GM19438 (cell line): ENCODE measurements at regions not wholly inside any gene's neighbourhood (a gene's known extent, or its start where the extent isn't known, plus 50 kb on each side); places are given as distances from the start of the nearest gene placed in this dataset.
A peak's percentile ranks its signal among the peaks of the same experiment; 100 is the strongest.

Experiments
- ATAC-seq: cut with Tn5 transposase; IDR thresholded peaks from one replicate; pipeline ENCODE4 v1.9.1; 2021; ENCODE audit warnings: low read depth; ENCODE audit not compliant: unreplicated experiment

DNA sequence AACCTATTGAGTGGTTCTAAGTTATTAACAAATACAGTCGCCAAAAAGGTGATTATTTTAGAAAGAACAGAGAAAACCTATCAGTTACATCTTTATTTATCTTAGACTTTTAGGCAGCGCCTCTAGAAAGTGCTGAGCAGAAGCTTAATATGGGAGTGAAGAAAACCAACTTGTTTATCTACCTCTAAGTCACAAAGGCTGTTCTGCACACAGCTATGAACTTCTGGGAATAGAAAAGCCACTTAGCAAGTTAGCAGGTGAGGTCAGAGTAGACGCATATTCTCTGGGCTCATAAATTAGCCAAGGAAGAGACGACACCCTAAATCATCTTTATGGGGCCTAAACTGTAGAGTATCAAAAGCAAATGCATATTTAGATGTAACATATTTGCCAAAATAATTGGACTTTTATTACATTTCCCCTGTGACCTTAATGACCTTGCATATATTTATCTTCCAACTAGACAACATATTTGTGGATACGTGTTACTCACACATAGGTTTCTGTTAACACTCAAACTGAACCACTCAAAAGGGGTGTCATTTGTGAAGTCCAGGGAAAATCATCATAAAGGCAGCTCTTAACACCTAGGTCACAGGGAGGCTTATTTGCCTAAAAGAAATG is 267.1 kb downstream of the ADGB start:
- ATAC-seq = no peak

DNA sequence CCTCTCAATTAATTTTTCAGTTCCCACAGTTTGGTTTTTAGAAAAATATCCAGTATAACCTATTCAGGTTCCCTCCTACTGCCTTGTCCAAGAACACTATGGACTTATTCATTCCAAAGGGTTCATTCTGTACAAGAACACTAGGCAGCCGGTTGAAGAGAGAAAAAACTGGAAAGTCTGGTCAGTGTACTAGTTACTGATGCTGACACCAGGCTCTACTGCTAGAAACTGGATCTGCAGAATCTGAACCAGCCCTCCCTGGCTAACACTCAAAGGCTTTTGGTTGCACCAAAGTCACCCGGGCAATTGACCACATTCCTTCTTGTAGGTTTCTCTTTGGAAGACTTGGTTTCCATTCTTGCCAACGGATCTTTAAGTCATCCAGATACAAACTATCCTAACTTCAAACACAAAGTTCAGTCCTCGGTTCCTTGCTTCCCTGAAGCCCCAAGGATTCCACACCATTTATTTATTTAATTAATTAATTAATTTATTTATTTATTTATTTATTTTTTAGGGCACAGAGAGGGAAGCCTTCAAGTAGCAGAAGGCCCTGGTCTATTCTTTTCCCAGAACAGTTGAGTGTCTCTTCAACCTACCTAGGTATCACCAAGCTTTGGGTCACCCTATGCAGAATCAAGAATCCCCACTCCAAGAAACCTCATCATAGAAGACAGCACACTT is 268.1 kb downstream of the ADGB start:
- no peak for ATAC-seq

DNA sequence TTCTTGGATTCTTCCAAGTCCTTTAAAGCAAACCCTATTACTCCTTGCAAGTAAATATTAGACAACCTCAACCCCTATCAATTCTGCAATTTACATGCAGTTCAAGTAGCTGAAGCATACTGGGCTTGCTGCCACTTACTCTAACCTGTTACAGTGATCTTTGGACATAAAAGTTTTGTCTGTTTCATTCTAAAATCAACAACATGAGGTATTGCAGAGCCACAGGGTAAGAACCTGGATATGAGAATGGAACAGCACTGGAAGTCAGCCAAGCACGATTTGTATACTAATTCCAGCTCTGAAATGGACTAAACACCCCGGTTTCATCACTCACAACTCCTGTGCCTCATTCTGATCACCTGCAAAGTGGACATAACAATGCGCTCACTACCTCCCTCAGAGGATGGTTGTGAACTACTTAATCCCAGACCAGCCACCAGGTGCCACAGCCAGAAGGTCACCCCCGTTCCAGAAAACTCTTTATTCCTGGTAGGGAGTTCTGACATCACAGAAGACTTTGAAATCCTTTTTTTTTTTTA is 270.0 kb downstream of the ADGB start:
- no peak for ATAC-seq

DNA sequence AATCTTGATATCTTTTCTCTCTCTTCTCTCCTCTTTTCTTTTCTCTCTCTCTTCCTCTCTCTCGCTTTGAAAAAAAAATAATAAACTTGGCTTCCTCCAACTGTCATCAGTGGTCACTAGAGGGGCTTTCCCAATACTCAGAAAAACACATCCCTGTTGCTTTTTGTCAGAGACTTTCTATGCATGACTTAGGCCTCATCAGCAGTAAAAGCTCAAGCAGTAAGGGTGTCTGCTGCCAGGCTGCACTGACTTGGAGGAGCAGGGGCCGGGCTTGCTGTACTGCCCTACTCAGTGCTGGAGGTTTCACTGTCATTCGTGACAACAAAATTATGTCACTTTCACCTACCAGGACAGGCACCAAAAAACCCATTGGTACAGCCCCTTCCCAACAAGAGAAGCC is 272.0 kb downstream of the ADGB start:
- peak; percentile 59 for ATAC-seq

DNA sequence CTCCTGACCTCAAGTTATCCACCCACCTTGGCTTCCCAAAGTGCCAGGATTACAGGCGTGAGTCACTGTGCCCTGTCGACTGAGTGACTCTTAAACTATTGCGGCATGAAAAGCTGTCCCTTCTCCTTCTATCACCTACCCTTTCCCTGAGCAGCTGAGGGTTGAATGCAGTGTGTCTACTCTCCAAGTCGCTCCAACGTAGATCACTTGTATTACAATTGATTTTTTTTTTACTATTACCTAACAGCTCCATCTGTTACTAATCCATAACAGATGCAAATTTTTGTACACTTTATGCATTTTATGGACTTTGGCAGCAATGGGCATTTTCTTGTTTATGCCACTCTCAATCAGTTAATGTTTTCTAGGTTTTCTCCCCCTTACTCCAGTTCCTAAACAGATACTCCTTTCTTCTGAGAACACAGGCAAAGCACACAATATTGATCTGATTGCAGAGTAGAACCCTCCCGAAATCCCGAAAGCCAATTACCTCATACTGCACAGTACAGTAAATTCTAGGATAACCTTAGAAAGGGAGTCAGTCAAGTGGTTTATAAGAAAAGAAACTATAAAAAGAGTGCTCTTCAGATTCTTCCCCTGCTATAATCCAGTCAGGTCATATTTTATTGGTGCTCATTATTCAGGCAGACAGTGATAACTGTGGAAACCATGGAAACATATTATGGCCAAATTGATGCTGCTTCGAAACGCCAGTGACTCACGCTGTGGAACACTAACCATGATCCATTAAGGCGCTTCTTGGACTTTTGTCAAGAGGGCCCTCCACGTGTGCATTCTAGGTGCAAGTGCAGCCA is 273.0 kb downstream of the ADGB start:
- no peak for ATAC-seq

DNA sequence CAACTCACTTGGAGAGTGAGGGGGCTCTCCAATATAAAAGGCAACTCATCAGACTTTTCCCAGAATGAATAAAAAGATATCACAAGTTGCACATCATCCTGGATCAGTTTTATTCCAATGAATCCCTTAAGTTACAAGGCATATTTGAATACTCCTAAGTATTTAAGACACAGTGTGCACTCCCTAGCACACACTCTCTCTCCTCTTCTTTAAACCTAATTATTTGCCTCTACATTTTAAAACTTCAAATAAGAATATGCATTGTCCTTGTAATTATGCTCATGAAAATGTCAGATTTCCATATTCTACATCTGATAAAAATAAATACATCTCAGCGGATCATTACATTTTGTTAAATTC is 273.6 kb downstream of the ADGB start:
- no peak for ATAC-seq

DNA sequence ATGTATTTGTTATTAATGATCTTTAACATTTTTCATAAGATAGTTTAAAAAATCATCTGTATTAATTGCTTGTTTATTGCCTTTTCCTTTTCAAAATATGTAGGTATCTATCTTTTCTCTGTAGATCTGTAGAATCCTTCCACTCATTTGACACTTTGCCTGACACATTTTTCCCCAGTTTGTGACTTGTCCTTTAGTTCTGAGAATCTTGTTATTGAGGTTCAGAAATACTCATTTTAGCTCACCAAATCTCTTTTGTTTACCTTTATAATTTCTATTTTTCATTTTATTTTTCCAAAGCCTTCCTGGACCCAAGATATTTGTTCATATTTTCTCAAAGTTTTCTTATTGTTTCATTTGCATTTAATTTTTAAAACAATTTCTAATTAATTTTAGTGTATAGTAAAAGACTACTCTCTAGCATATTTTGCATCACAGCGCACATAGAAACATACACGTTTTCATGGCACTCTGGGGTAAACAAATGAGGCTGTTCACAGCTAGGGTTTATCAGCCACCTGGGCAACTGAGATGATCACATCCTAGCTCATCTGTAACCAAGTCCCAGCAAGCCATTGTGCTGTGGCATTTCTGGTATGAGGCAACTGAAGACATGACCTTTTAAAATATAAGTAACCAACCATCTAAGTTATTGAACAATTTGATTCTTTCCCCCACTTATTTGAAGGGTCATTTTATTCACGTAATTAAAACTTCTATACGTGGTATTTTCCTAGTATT is 275.7 kb downstream of the ADGB start:
- ATAC-seq = no peak

DNA sequence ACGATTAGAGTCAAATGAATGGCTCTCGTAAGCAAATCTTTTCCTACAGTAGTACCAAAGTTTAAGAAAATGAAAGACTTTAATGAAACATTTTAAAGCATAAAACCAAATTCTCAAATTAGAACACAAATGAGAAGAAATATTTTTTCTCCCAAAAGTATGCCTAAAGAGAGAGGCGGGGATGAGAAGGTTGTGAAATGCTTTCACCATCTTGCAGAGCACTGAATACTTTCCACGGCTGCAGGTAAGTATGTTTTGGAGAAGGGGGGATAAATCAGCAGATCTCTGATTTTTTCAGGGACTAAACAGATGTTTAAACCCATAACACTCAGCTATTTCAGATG is 277.1 kb downstream of the ADGB start:
- ATAC-seq = no peak

DNA sequence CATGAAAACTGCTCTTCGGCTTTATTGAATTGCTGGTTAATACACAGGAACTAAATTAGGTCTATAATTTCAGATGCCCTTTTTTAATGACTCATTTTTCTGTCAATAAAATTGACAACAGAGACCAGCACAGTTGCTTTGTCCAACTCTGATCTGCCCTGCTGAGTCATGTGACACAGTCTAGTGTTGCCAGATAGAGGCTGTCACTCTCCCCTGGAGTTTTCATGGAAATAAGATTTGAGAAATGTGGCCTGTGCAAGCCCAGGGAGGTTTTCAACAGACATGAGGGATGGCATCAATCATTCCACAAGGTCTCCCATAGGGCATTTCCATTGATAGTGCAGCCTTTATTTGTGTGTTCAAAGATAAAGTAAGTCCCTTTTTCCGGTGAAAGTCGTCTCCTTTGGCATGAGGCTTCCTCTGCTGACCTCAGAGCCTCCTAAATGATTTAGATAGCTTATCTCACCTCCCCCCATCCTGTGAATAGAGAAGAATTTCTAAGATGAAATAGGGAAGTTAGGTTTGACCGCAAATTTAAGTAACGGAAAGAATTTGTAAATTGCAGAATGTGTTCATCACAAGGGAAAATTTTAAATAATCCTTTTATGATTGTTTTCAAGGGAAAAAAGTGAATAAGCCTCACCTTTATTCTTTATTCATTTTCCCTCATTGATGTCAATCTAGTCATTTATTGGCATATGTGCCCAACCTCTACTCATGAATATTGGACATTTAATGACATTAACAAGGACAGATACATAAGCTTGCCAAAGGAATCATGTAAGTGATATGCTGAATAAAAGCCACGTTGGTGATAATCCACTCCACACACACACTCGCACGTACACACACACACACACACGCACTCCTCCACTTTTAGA is 277.7 kb downstream of the ADGB start:
- ATAC-seq = no peak

DNA sequence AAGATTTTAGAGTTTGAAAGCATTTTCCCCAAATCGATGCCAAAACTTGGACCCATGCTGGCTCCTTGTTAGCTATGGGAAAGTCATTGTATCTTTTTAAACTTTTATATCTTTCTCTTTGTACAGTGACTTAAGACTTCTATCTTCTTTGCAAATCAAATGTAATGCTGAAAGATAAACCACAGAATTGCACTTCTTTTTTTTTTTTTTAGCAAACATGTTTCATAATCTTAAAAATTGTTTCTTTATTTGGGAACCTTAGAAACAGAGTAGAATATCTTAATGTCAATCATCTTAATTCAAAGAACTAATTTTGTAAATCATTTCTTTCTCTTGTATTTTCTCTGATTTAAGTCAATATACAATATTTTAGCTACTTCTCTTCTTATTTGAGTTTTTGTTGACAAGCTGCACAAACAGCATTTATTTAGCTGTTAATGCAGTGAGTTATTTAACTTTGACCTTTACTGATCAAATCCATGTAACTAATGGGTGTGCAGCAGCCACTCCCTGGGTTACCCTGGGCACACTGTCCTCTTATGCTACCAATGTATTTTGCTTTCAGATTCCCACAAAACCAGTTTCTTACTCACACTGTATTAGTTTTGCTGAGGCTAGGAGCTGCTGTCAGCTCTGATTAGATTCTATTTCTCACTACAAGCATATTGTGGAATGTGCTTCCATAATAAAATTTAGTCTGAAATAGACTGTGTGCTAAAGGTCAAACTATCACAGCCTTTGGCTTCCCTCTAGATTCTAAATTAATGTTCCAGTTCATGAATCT is 279.6 kb downstream of the ADGB start:
- ATAC-seq = no peak

DNA sequence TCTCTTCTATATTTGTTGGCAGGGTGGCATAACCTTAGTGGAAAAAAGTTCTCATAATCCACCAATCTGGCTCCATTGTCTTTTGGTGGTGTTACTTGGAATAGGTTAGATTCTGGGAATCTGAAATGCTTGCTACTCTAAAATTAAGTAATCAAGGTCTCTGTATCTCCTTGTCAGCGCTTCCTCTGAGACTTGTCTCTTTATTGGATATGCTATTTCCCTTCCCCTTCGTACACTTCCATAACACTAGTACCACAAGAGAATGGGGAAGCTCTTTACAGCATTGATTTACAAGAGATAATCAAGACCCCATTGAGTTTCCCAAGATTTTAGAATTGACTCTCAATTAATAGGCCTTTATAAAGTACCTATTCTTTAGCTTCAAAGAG is 280.2 kb downstream of the ADGB start:
- ATAC-seq = no peak

DNA sequence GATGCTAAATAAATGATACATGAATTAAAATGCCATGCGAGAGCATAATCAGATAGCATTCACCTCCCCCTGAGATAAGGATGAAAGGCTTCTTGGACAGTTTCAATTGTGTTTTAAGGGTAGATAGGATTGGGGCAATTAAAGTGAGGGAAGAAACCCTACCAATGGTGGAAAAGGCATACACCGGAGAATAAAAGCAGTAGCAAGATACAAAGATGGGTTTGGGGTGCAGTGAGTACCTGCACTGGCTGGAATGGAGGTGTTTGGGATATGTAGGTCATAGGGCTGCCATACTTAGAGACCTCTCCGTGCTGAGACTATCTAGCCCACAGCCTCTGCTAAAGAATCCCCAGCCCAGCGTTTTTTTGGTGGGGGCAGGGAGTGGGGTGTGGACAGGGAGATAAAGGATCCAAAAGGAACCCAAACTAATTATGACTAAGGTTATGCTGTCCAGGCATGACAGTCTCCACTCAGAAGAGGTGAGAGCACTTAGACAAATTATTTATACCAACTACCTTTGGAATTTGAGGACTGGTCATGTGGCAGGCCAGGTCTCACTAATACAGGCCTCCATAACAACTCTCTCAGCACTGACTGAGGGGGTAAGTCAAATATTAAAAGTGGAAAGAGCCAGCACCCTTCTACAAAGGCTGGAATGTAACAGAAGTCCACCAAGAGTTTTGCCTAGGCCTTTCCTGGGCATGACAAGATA is 280.8 kb downstream of the ADGB start:
- ATAC-seq = no peak

DNA sequence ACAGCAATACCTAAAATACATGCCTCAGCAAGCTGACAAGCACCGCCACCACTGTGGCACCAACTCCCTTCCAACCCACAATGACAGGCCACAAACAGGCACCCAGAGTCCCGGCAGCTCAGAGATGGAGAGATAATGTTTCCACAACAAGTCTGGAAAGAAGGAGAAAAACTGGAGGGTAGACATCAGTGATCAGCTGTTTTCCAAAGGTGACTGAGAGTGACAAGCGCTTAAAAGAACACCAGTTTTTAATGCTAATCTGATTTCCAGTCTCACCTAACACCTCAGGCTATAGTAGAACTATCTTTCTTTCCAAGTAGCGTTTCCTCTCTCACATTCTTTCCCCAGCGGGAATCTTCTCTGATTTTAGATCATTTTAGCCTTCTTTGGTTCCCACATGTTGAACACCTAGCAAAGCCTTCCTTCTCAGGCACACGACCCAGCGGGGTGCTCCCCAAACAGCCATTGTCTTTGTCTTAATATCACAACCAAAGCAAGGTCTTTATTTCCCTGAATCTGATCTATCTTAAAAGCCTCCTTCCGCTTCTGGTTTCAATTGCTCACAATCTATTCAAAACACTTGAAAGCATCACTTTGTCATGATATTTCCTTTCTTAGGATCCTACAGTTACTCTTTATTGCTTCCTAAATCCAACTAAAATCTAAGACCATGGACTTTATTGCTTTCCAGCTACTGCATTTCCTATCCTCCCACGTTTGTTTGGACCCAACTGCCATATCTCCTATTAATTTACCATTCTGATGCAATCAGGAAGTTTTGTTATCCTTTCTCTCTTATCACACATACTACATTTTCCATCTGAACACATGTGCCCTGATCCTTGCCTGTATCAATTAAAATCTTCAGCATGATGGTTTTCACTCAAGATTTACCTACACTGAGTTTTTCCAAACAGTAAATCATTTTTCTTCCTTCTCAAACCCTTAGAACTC is 282.7 kb downstream of the ADGB start:
- ATAC-seq = no peak

DNA sequence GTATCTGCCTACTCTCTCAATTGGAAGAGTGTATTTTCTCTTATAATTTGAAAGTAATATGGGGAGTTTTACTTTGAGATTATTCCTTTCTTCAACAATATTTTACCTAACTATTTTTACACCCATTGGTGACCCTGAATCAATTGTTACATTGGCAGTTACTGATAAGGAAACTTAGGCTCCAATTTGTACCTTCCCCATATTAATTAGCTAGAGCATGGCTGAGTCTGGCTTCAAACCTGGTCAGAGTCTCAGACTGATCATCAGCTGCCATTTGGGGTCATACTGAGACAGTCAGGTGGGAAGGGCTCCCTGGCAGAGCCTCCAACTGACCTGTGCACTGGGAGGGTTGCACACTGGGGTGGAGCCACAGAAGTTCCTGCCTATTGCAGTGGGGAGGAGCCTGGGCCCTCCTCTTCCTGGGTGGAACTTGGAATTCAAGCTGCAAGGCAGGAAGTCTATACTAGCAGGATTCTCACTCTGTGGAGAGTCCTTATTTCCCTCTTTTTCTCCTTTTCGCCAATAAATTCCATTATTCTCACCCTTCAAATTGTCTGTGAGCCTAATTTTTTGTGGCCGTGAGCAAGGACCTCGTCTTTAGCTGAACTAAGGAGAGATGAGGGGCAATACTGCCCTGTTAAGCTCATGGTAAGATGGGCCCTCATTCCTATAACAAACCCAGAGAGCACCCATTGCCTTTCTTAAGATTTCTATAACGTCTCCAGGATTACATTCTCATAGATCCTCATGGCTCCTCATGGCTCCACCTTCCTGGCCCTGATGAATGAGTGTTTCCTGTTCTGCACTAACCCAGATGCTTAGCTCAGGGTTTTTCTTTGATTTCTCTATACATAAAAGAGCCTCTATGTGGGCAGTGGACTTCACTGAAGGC is 285.1 kb downstream of the ADGB start:
- ATAC-seq = no peak

DNA sequence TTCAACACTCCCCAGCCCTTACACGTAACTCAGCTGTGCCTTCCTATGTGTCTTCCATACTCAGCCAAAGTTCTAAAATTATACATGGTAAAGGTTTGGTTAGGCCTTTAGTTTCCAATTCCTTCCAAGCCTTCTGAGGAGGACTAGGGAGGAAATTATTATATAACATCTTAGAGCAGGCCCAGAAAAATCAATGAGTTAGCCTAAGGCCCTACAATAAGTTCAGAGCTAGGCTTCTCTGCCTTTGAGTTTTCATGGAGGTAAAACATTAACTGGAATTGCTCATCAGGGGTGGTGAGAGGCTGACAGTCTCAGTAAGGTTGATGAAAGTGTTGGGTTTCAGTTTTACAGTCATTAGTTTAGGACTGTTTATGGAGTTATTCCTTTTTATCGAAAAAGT is 286.0 kb downstream of the ADGB start:
- ATAC-seq = peak; percentile 97

DNA sequence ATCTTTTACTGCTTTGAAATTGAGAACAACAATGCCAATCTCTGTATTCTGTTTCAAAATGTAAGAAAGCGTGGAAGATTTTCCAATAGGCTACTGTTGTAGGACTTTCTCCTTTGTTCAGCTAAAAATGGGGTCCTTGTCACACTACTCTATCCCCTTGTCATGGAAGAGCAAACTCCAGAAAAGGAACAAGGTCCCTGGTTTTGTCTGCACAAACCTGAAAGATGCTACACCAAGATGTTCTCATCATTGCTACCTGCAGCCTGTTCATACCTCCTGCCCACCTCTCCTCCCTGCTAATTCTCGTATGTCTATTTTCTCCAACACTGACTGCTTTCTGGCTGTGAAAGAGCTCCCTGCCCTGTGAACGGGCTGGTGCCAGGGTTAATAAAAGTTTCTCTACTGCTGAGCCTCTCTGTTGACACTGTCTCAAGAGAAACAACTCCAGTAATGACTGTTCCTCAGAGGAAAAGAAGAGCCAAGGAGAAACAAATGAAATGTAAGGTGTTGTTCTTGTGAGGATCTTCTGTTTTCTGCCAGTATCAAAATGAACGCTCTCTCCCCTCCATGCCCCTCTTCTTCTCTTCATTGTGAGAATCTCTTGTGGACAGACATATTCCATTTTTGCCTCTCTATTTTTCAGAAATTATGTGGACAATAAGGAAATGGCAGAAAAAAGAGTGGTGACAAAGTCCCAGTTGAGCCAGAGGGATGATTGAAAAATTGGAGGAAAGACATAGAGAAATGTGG is 287.1 kb downstream of the ADGB start:
- ATAC-seq = no peak
